Endothelial cell of umbilical vein (primary cell): ENCODE measurements at regions not wholly inside any gene's neighbourhood (a gene's known extent, or its start where the extent isn't known, plus 50 kb on each side); places are given as distances from the start of the nearest gene placed in this dataset.

Experiments used
- CTCF ChIP-seq, 2 donors: IDR thresholded peaks; 1 replicate in 1 of 2; 2 replicates in 1 of 2; pipeline ENCODE4 v1.5.1; 2011; ENCODE audit warnings: low read length in 2 of 2, mild to moderate bottlenecking in 2 of 2, moderate library complexity in 2 of 2, control low read depth in 1 of 2, inconsistent platforms in 1 of 2, low read depth in 1 of 2; ENCODE audit not compliant: insufficient read depth in 1 of 2; ENCODE audit errors: extremely low read depth in 1 of 2
- JUN ChIP-seq: IDR thresholded peaks from 2 replicates; pipeline ENCODE4 v1.6.1; 2011; ENCODE audit warnings: borderline replicate concordance, low read depth; ENCODE audit not compliant: insufficient read length, insufficient read depth
- POLR2A ChIP-seq: IDR thresholded peaks from 2 replicates; pipeline ENCODE4 v1.6.1; 2012; ENCODE audit warnings: low read depth, mild to moderate bottlenecking, control low read depth, low read length

GRCh38 chr7:108839076-108839475, 269.4 kb downstream of the DNAJB9 start:
- TF ChIP-seq CTCF (IDR thresholded peaks at IDR 0.05; ENCODE audit: extremely low read depth in 1 of 2, insufficient read depth in 1 of 2, low read depth in 1 of 2, low read length in 2 of 2) (no peak), POLR2A (no peak), JUN (no peak)
